ENCODE measurements at regions not wholly inside any gene's neighbourhood (a gene's known extent, or its start where the extent isn't known, plus 50 kb on each side); places are given as distances from the start of the nearest gene placed in this dataset.

DNA sequence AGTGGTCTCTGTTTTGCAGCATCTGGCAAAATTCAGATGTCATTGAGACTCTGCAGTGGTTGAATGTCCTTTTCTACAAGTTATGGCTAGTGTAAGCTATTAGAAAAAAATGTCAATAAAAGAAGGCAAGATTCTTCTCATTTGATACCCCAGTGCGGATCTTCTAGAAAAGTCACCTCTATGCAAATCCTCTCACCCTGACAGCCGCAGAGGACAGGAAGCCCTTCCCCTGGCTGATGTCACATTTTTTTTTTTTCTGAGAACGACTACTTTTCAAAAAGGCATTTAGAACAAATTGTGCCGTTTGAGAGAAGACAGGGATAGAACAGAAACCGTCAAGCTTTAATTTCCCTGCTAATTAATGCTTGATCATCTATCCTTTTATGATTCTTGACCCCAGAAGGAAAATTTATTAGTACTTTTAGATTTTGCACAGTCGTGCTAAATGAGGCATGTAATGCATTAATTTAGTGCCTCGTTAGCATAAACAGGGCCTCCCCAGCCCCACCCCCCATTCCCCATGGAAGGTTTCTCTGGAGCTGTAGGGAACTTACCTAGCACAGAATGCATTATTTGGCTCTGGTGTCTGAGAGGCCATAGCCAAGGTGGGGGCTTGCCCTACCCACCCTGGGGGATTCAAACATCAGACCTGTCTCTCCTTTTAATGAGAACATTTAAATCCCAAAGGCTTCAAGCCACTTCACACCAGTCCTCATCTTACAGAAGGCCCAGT lies 183.8 kb downstream of the OPA1 start:
- Mint-ChIP-seq H3K9me3 (no peaks in the 10 kb centered on the region), H3K36me3 (ENCODE audit: low read depth) (no peaks in the 10 kb centered on the region), H3K27ac (ENCODE audit: unreplicated experiment) (no peak overlapping the region), H3K27me3 (ENCODE audit: low read depth) (peaks cover 99% of the 10 kb centered on the region), H3K4me1 (peaks cover 83% of the 10 kb centered on the region), H3K4me3 (peak overlapping the region; percentile 1)
- TF ChIP-seq, protein P1, sequence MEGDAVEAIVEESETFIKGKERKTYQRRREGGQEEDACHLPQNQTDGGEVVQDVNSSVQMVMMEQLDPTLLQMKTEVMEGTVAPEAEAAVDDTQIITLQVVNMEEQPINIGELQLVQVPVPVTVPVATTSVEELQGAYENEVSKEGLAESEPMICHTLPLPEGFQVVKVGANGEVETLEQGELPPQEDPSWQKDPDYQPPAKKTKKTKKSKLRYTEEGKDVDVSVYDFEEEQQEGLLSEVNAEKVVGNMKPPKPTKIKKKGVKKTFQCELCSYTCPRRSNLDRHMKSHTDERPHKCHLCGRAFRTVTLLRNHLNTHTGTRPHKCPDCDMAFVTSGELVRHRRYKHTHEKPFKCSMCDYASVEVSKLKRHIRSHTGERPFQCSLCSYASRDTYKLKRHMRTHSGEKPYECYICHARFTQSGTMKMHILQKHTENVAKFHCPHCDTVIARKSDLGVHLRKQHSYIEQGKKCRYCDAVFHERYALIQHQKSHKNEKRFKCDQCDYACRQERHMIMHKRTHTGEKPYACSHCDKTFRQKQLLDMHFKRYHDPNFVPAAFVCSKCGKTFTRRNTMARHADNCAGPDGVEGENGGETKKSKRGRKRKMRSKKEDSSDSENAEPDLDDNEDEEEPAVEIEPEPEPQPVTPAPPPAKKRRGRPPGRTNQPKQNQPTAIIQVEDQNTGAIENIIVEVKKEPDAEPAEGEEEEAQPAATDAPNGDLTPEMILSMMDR (conservative IDR thresholded peaks at IDR 0.05), result no peak
- DNase-seq (ENCODE audit: low read depth, low spot score), result no peak

DNA sequence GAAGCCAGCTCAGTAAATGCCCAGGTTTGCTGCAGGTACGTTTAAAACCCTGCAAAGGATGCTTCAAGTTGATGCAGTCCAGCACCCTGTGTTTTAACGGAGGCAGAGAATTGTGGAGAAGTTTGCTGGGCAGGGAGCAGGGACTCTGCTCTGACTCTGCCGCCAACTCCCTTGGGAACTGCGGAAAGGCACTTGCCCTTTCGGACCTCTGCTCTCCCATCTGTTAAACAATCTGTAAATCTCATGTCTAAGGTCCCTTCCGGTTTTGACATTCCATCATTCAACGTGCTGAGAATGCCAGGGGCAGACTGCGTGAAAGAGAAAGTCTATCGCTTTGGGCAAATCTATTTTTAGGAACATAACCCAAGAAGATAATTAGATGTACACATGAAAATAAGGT lies 184.5 kb downstream of the OPA1 start:
- no peak overlapping the region for H3K27ac Mint-ChIP-seq (ENCODE audit: unreplicated experiment)
- H3K9me3 Mint-ChIP-seq, result no peaks in the 10 kb centered on the region

DNA sequence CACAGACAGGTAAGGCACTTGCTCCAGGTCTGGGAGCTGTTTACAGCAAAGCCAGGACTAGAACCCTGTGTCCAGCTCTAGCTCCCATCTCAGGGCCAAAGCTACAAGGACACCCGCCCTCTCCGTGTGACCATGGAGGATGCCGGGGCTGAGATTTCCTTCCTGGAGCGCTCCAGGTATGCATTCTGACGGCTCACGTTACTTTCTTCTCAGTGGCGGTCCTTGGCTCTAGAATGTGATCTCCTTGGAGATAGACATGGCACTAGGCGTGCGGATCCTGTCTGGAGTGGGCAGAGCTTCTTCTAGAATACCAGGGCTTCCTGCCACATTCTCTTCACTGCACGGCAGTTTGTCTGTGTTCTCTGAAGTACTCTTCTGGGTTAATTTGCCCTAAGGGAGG lies 185.7 kb downstream of the OPA1 start:
- TF ChIP-seq, protein P1 (conservative IDR thresholded peaks at IDR 0.05), result no peak
- Mint-ChIP-seq H3K4me1 (peaks cover 83% of the 10 kb centered on the region), H3K4me3 (peak overlapping the region; percentile 21), H3K27me3 (ENCODE audit: low read depth) (peaks cover 99% of the 10 kb centered on the region), H3K27ac (ENCODE audit: unreplicated experiment) (peak overlapping the region; percentile 39), H3K36me3 (ENCODE audit: low read depth) (no peaks in the 10 kb centered on the region), H3K9me3 (no peaks in the 10 kb centered on the region)
- no peak for DNase-seq (ENCODE audit: low read depth, low spot score)

More for the DNA sequence above, 184.5 kb downstream of the OPA1 start:
- peaks cover 99% of the 10 kb centered on the region for H3K27me3 Mint-ChIP-seq (ENCODE audit: low read depth)
- peaks cover 82% of the 10 kb centered on the region for H3K4me1 Mint-ChIP-seq
- H3K4me3 Mint-ChIP-seq, result no peak overlapping the region
- H3K36me3 Mint-ChIP-seq (ENCODE audit: low read depth), result no peaks in the 10 kb centered on the region
- no peak for DNase-seq (ENCODE audit: low read depth, low spot score)
- TF ChIP-seq, protein P1 (conservative IDR thresholded peaks at IDR 0.05), result no peak

DNA sequence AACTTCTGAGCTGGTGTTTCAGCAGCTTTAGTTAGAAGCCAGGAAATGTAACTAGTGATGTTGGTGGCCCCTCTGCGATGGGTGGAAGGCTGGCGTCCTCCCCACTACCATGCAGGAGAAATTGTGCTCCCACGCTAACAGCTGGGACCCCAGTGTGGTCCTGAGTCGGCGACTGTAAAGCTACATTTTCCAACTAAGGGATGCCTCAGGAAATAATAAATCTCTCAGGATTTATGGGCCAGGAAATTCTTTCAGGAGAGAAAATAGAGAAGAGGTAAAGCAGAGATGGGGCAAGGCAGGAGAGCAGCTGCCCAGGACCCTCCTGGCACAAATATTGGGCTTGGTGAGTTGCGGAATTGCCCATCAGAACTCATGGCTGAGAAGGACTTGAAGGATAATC lies 186.9 kb downstream of the OPA1 start:
- H3K36me3 Mint-ChIP-seq (ENCODE audit: low read depth), result no peaks in the 10 kb centered on the region

DNA sequence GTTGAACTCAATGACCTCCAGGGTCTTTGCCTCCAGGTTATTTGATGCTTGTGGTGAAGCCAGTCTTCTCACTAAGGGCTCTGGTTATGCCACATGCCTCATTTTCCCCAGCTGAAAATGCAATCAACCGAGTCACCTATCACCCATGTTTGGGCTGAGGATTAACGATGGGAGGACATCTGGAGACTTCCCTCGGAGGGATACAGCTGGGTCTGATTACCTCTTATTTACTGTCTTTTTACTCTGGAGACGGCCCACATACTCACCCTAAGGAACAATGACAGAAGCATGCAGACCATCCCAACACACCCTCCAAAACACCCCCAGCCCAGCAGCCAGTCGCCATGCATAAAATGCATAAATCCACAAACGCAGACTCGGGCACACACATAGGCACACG lies 187.4 kb downstream of the OPA1 start:
- H3K27ac Mint-ChIP-seq (ENCODE audit: unreplicated experiment), result peak overlapping the region; percentile 25

More for the DNA sequence above, 186.9 kb downstream of the OPA1 start:
- TF ChIP-seq, protein P1 (conservative IDR thresholded peaks at IDR 0.05), result no peak
- Mint-ChIP-seq H3K27ac (ENCODE audit: unreplicated experiment) (no peak overlapping the region), H3K27me3 (ENCODE audit: low read depth) (peaks cover 99% of the 10 kb centered on the region), H3K9me3 (no peaks in the 10 kb centered on the region), H3K4me1 (peaks cover 79% of the 10 kb centered on the region), H3K4me3 (no peak overlapping the region)
- DNase-seq (ENCODE audit: low read depth, low spot score), result no peak

More for the DNA sequence above, 187.4 kb downstream of the OPA1 start:
- no peaks in the 10 kb centered on the region for H3K36me3 Mint-ChIP-seq (ENCODE audit: low read depth)
- H3K4me1 Mint-ChIP-seq, result peaks cover 79% of the 10 kb centered on the region
- TF ChIP-seq, protein P1 (conservative IDR thresholded peaks at IDR 0.05), result no peak
- DNase-seq (ENCODE audit: low read depth, low spot score), result no peak
- H3K9me3 Mint-ChIP-seq, result no peaks in the 10 kb centered on the region
- H3K4me3 Mint-ChIP-seq, result peak overlapping the region; percentile 1
- peaks cover 99% of the 10 kb centered on the region for H3K27me3 Mint-ChIP-seq (ENCODE audit: low read depth)

All from neural crest cell (in vitro differentiated cells).